ENCODE measurements at regions not wholly inside any gene's neighbourhood (a gene's known extent, or its start where the extent isn't known, plus 50 kb on each side); places are given as distances from the start of the nearest gene placed in this dataset.

GRCh38 chr5:135229122-135229521 lies 169.9 kb downstream of the MACROH2A1 start:
- H2BK5ac ChIP-seq (ENCODE audit: low read depth, low read length, poor library complexity): no peak overlapping the region
- H2BK12ac ChIP-seq (ENCODE audit: low read length): no peak overlapping the region
- no peak overlapping the region for H3K14ac ChIP-seq (ENCODE audit: low read length)
- H2AK5ac ChIP-seq (ENCODE audit: low read length): no peak overlapping the region
- no peak overlapping the region for H3K4me3 ChIP-seq (ENCODE audit: low read depth, low read length)
- no peak overlapping the region for H2BK120ac ChIP-seq (ENCODE audit: insufficient read depth, low read length, poor library complexity)
- H3K27ac ChIP-seq (ENCODE audit: low read depth, low read length): no peak overlapping the region
- H3K4me1 ChIP-seq (ENCODE audit: control insufficient read depth in 1 of 2, insufficient read depth in 2 of 2, low read length in 2 of 2): peaks cover 0 to 4% of the 10 kb centered on the region in 2 experiments
- H4K91ac ChIP-seq (ENCODE audit: low read depth, low read length): no peak overlapping the region
- H3K79me2 ChIP-seq (ENCODE audit: control insufficient read depth, insufficient read depth, low read length, poor library complexity): no peaks in the 10 kb centered on the region
- H3K27me3 ChIP-seq (ENCODE audit: insufficient read depth, low read length): no peaks in the 10 kb centered on the region
- no CpG with 5 or more reads among the region's 2 CpGs for WGBS (ENCODE audit: extremely low coverage, insufficient coverage, insufficient read length)
- H3K4me2 ChIP-seq (ENCODE audit: low read length): no peak overlapping the region
- H4K8ac ChIP-seq (ENCODE audit: low read depth, low read length): no peak overlapping the region
- no peak for DNase-seq
- H3K9me3 ChIP-seq (ENCODE audit: insufficient read depth, low read depth, low read length): peaks cover 4% of the 10 kb centered on the region
- no peaks in the 10 kb centered on the region for H3K79me1 ChIP-seq (ENCODE audit: low read length)
- H4K12ac ChIP-seq (ENCODE audit: low read depth, low read length): no peak overlapping the region
- H3K9ac ChIP-seq (ENCODE audit: low read length): no peak overlapping the region
- no peak overlapping the region for H3K4ac ChIP-seq (ENCODE audit: low read depth, low read length)
- no peak overlapping the region for H3K23ac ChIP-seq (ENCODE audit: low read length)
- H3K36me3 ChIP-seq (ENCODE audit: control insufficient read depth in 1 of 2, insufficient read depth in 2 of 2, low read length in 2 of 2): no peaks in the 10 kb centered on the region
- no peak overlapping the region for H2AFZ ChIP-seq (ENCODE audit: insufficient read depth, low read length, poor library complexity)
- no peak overlapping the region for H3K18ac ChIP-seq (ENCODE audit: low read length)

- no peak overlapping the region for H3K4me3 ChIP-seq (ENCODE audit: low read depth, low read length)
- no CpG with 5 or more reads among the region's 1 CpG for WGBS (ENCODE audit: extremely low coverage, insufficient coverage, insufficient read length)
Measured at GRCh38 chr5:135228222-135228621, 170.8 kb downstream of the MACROH2A1 start.

GRCh38 chr5:135227064-135228022 lies 171.7 kb downstream of the MACROH2A1 start:
- no peak overlapping the region for H2BK12ac ChIP-seq (ENCODE audit: low read length)
- H2BK5ac ChIP-seq (ENCODE audit: low read depth, low read length, poor library complexity): no peak overlapping the region
- DNase-seq: no peak
- no peaks in the 10 kb centered on the region for H3K36me3 ChIP-seq (ENCODE audit: control insufficient read depth in 1 of 2, insufficient read depth in 2 of 2, low read length in 2 of 2)
- no peaks in the 10 kb centered on the region for H3K79me1 ChIP-seq (ENCODE audit: low read length)
- H3K27ac ChIP-seq (ENCODE audit: low read depth, low read length): no peak overlapping the region
- H2BK120ac ChIP-seq (ENCODE audit: insufficient read depth, low read length, poor library complexity): no peak overlapping the region
- WGBS (ENCODE audit: extremely low coverage, insufficient coverage, insufficient read length): no CpG with 5 or more reads among the region's 6 CpGs
- H3K4me2 ChIP-seq (ENCODE audit: low read length): no peak overlapping the region
- peaks cover 4% of the 10 kb centered on the region for H3K9me3 ChIP-seq (ENCODE audit: insufficient read depth, low read depth, low read length)
- no peaks in the 10 kb centered on the region for H3K79me2 ChIP-seq (ENCODE audit: control insufficient read depth, insufficient read depth, low read length, poor library complexity)
- H3K14ac ChIP-seq (ENCODE audit: low read length): no peak overlapping the region
- H3K4me1 ChIP-seq (ENCODE audit: control insufficient read depth in 1 of 2, insufficient read depth in 2 of 2, low read length in 2 of 2): peaks cover 0 to 4% of the 10 kb centered on the region in 2 experiments
- H3K23ac ChIP-seq (ENCODE audit: low read length): no peak overlapping the region
- H2AK5ac ChIP-seq (ENCODE audit: low read length): no peak overlapping the region
- H3K4ac ChIP-seq (ENCODE audit: low read depth, low read length): no peak overlapping the region
- H2AFZ ChIP-seq (ENCODE audit: insufficient read depth, low read length, poor library complexity): no peak overlapping the region
- H3K18ac ChIP-seq (ENCODE audit: low read length): no peak overlapping the region
- no peak overlapping the region for H3K4me3 ChIP-seq (ENCODE audit: low read depth, low read length)
- H4K8ac ChIP-seq (ENCODE audit: low read depth, low read length): no peak overlapping the region
- H4K91ac ChIP-seq (ENCODE audit: low read depth, low read length): no peak overlapping the region
- H3K9ac ChIP-seq (ENCODE audit: low read length): no peak overlapping the region
- H4K12ac ChIP-seq (ENCODE audit: low read depth, low read length): no peak overlapping the region
- H3K27me3 ChIP-seq (ENCODE audit: insufficient read depth, low read length): no peaks in the 10 kb centered on the region

More at GRCh38 chr5:135228222-135228621, 170.8 kb downstream of the MACROH2A1 start:
- H3K23ac ChIP-seq (ENCODE audit: low read length): no peak overlapping the region
- H2BK120ac ChIP-seq (ENCODE audit: insufficient read depth, low read length, poor library complexity): no peak overlapping the region
- H4K91ac ChIP-seq (ENCODE audit: low read depth, low read length): no peak overlapping the region
- no peak overlapping the region for H3K27ac ChIP-seq (ENCODE audit: low read depth, low read length)
- no peaks in the 10 kb centered on the region for H3K79me2 ChIP-seq (ENCODE audit: control insufficient read depth, insufficient read depth, low read length, poor library complexity)
- no peak overlapping the region for H4K8ac ChIP-seq (ENCODE audit: low read depth, low read length)
- no peak for DNase-seq
- no peak overlapping the region for H3K14ac ChIP-seq (ENCODE audit: low read length)
- H2BK5ac ChIP-seq (ENCODE audit: low read depth, low read length, poor library complexity): no peak overlapping the region
- H3K4me2 ChIP-seq (ENCODE audit: low read length): no peak overlapping the region
- no peak overlapping the region for H2AFZ ChIP-seq (ENCODE audit: insufficient read depth, low read length, poor library complexity)
- H3K79me1 ChIP-seq (ENCODE audit: low read length): no peaks in the 10 kb centered on the region
- H3K27me3 ChIP-seq (ENCODE audit: insufficient read depth, low read length): no peaks in the 10 kb centered on the region
- no peak overlapping the region for H2AK5ac ChIP-seq (ENCODE audit: low read length)
- H3K18ac ChIP-seq (ENCODE audit: low read length): no peak overlapping the region
- no peak overlapping the region for H3K9ac ChIP-seq (ENCODE audit: low read length)
- no peak overlapping the region for H3K4ac ChIP-seq (ENCODE audit: low read depth, low read length)
- H3K4me1 ChIP-seq (ENCODE audit: control insufficient read depth in 1 of 2, insufficient read depth in 2 of 2, low read length in 2 of 2): peaks cover 0 to 4% of the 10 kb centered on the region in 2 experiments
- no peaks in the 10 kb centered on the region for H3K36me3 ChIP-seq (ENCODE audit: control insufficient read depth in 1 of 2, insufficient read depth in 2 of 2, low read length in 2 of 2)
- H3K9me3 ChIP-seq (ENCODE audit: insufficient read depth, low read depth, low read length): peaks cover 4% of the 10 kb centered on the region
- no peak overlapping the region for H2BK12ac ChIP-seq (ENCODE audit: low read length)
- H4K12ac ChIP-seq (ENCODE audit: low read depth, low read length): no peak overlapping the region

GRCh38 chr5:135225856-135226560 lies 173.0 kb downstream of the MACROH2A1 start:
- peaks cover 0 to 4% of the 10 kb centered on the region in 2 experiments for H3K4me1 ChIP-seq (ENCODE audit: control insufficient read depth in 1 of 2, insufficient read depth in 2 of 2, low read length in 2 of 2)
- peaks cover 4% of the 10 kb centered on the region for H3K9me3 ChIP-seq (ENCODE audit: insufficient read depth, low read depth, low read length)
- no peak overlapping the region for H3K18ac ChIP-seq (ENCODE audit: low read length)
- no peak overlapping the region for H3K23ac ChIP-seq (ENCODE audit: low read length)
- WGBS (ENCODE audit: extremely low coverage, insufficient coverage, insufficient read length): no CpG with 5 or more reads among the region's 16 CpGs
- no peak overlapping the region for H3K27ac ChIP-seq (ENCODE audit: low read depth, low read length)
- H3K4me2 ChIP-seq (ENCODE audit: low read length): no peak overlapping the region
- no peak overlapping the region for H2AFZ ChIP-seq (ENCODE audit: insufficient read depth, low read length, poor library complexity)
- H3K14ac ChIP-seq (ENCODE audit: low read length): no peak overlapping the region
- H3K4me3 ChIP-seq (ENCODE audit: low read depth, low read length): no peak overlapping the region
- no peak overlapping the region for H4K12ac ChIP-seq (ENCODE audit: low read depth, low read length)
- H2BK5ac ChIP-seq (ENCODE audit: low read depth, low read length, poor library complexity): no peak overlapping the region
- no peaks in the 10 kb centered on the region for H3K79me1 ChIP-seq (ENCODE audit: low read length)
- H3K36me3 ChIP-seq (ENCODE audit: control insufficient read depth in 1 of 2, insufficient read depth in 2 of 2, low read length in 2 of 2): no peaks in the 10 kb centered on the region
- H2BK12ac ChIP-seq (ENCODE audit: low read length): no peak overlapping the region
- H4K91ac ChIP-seq (ENCODE audit: low read depth, low read length): no peak overlapping the region
- no peak overlapping the region for H4K8ac ChIP-seq (ENCODE audit: low read depth, low read length)
- no peak overlapping the region for H3K4ac ChIP-seq (ENCODE audit: low read depth, low read length)
- H3K79me2 ChIP-seq (ENCODE audit: control insufficient read depth, insufficient read depth, low read length, poor library complexity): no peaks in the 10 kb centered on the region
- H2BK120ac ChIP-seq (ENCODE audit: insufficient read depth, low read length, poor library complexity): no peak overlapping the region
- H2AK5ac ChIP-seq (ENCODE audit: low read length): no peak overlapping the region
- no peaks in the 10 kb centered on the region for H3K27me3 ChIP-seq (ENCODE audit: insufficient read depth, low read length)
- no peak overlapping the region for H3K9ac ChIP-seq (ENCODE audit: low read length)
- no peak for DNase-seq
